ENCODE measurements at regions not wholly inside any gene's neighbourhood (a gene's known extent, or its start where the extent isn't known, plus 50 kb on each side); places are given as distances from the start of the nearest gene placed in this dataset.
A peak's percentile ranks its signal among the peaks of the same experiment; 100 is the strongest.

- DNase-seq, result no peak
Observed at GRCh38 chr2:42947809-42948600, 155.6 kb upstream of the HAAO start.

GRCh38 chr2:42944779-42945415, 152.5 kb upstream of the HAAO start:
- no peak for DNase-seq

- no peak for DNase-seq
Observed at GRCh38 chr2:42942990-42943493, 150.7 kb upstream of the HAAO start.

DNA sequence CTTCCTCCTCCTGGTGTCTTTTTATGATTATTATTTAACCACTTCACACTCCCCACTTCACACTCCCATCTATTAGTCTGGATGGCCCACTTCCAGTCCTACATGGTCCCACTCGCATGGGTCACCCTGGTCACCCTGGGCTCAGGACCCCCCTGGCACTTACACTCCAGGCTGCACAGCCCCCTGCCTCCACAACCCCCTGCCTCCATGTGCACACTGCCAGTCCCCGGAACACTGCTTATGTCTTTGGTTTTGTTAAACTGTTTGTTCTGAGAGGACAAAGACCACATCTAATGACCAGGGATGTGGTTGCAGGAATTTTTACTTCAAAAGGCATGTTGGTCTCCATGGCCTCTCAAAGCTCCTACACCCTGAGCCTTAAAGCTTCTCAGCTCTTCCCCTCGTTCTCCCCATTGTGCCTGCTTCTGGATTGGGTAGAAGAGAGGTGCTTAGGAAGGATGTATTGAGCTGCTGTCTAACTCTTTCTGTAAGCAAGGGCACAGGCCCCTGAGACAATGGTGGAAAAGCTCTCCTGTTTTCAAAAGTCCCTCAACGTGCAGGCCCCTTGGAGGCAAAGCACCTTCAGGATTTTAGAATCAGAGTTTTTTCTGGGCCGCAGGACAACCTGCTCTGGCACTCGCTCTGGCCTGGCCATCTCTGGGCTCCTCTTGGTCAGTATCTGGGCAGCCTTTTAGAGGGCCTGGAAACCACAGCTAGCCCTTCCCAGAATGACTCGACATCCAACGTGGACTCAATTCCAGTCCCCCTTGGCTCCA, 150.0 kb upstream of the HAAO start:
- no peak for DNase-seq

DNA sequence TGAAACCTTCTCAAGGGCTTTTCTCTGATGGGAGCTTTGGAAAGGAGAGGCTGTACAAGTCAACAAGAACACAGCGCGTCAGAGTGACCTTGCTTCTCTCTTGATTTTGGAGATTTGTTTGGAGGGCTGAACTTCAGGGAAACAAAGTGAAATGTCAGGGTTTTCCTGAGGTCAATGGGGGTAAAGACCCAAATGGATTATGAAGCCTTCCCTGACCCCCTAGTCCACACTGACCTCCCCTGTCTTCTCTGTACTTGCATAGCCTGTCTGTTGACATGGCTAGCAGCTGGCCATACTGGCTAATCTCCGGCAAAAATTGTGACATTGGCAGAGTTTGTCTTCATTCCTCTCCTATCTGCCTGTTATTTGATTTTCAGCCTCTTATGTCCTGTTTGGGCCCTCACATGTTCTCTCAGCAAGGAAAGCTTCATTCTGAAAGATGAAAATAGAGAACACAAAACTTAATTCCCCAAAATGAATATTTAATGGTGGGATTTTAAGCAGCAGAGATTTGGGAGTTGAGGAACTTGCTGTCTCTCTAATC, 149.3 kb upstream of the HAAO start:
- DNase-seq, result no peak

DNA sequence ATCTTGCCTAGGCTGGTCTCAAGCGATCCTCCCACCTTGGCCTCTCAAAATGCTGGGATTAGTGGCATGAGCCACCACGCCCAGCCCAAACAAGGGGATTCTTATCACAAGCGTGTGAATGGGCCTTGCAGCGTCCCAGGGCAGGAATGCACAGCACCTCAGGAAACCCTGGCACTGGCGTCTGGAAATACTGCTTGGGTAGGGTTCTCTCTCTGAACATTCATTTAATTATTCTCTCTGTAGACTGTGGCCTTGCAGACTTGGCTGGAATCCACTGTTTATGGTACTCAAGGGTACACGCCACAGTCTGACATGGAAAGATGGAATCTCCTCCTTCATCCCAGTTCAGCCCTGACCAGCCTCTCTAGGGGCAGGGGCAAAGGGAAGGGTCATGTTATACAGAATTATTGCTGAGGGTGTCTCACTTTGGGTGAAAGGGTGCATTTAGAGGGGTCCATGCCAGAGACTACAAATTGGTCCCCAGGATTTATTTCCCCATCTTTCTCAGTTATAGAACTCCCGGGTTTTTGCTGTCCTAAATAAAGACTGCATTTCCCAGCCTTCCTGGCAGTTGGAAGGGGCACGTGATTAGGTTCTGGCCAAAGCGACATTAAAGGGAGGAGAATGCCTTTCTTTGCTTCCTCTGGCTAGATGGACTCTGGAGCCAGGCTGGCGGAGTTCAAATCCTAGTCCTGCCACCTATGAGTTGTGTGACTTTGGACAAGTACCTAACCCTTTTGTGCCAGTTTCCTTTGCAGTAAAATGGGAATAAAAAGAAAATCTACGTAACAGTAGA, 147.2 kb upstream of the HAAO start:
- no peak for DNase-seq

GRCh38 chr2:42938671-42939370, 146.4 kb upstream of the HAAO start:
- no peak for DNase-seq

DNA sequence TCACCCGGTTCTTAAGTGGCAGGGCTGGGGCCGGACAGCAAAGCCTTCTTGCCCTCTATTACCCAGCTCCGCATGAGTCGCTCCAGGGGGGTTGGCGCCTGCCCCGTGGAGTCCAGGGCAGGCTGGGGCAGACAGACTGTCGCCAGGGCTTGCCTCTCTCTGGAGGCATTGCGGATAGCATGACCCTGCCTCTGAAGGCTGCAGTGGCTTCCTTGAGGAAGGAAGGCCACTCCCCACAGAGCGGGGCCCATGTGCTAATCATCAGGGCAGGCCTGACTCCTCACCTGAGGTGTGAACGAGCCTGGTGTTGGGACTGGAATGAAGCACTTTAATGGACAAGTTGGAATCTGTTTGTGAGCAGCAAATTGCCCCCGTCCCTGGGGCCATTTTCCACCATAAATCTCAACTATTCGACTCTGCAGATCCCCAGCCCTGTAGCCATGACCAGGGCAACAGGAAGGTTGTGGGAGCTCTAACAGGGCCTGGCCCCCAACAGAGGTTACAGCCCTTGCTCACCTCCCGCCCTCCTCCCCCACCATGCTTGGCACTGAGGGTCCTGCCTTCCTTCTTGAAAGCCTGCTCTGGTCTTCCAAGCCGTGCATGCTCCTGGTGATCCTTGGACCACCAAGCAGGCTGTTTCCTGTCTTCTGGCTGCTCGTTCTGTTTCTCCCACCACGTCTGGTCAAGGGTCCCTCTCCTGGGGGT, 144.9 kb upstream of the HAAO start:
- DNase-seq, result no peak

DNA sequence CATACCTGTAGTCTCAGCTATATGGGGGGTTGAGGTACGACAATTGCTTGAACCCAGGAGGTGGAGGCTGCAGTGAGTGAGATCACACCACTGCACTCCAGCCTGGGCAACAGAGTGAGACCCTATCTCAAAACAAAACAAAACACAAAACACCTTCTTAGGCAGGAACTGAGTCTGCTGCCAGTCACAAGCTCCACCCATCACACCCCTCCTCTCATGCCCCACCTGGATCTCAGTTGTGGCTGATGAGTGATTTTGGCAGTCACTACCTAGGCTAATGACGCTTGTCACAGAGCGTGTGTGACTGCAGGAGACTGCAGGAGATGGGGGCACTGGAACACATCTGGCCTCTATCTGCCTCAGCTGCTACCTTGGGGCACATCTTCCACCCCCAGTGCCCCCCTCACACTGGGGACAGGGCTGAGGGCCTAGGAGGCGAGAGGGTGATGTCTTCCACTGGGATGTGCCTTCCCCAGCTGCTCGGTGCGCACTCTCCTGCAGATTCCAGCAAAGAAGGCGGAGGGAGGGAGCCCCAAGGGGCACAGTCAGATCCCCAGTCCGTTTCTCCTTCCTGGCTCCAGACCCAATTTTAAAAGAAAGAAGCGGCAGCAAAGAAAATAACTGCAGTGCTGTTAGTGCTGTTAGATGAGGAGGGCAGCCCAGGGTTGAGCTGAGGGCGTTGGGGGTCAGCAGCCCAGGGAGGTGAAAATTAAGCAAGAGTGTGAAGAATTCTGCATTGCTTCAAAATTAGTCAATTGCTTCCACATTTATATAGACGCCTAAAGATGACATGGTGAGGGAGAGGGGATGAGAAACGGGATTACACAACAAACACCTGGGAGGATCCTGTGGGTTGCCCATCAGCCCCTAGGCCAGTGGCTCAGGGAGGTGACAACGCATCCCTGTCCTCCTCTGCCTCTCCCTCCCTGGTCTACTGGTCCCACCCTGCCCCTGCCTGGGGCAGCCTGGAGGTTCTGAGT, 143.6 kb upstream of the HAAO start:
- DNase-seq, result peak; percentile 34

DNA sequence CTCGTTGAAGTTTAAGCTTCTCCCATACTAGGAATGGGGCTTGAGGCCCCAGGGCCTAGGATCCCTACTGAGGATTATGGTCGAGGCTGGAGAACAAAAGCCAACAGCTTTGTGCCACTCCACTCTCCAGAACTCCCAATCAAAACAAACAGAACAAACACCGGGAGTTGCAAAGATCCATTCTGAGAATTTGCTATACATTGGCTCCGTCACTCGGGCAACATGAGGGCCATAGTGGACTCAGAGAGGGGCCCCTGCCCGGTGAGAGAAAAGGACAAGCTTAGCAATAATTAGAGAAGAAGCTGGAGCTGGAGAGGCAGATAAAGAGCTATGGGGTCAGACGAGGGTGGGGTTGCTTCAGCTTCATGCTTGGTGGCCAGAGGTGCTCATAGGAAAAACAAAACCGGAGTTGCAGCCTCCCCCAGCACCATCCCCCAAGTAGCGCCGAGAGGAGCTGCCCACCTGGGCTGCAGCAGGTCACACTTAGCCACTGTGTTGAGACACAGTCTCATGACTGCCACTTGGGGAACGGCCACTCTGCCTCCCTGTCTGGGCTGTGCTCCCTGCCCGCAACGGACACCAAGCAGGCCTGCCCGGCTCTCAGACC, 142.3 kb upstream of the HAAO start:
- DNase-seq, result no peak

- no peak for DNase-seq
Observed at GRCh38 chr2:42933824-42934254, 141.5 kb upstream of the HAAO start.

DNA sequence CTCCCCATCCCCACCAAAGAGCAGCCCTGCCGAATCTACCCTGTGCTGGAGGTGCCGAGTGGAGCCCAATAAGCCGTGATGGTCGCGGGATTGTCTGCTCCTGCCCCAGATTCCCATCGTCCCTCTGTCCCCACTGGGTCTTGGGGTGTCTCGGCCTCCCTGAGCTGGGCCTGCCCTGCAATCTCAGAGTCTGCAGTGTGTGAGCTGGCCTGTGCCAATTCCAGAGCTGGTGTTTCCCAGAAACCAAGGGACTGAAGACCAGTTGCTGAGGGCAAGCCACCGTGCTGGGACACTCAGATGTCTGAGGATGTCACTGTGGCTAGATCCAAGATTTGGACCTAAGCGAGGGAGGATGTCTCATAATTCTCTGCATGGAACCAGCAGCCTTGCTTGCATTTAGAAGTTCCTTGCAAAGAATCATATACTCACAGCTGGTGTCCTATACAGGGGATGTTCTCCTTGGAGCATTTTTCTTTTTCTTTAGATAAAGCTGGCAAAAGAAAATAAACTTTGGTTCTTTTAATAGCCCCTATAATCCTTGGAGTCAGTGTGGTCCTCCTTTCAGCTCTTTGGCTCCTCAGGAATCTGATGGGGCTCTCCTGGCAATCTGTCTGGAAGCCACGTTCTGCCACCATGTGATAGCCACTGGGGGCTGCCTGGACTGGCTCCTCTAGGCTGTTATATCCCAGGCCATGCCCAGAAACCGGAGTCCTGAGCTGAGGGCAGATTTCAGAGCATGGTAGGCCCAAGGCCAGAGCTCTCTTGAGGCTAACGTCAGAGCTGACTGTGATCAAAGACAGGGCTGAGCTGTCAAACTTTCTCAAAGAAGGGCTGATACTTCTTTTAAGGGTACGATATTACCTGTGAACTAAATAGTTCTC, 140.1 kb upstream of the HAAO start:
- DNase-seq, result no peak

DNA sequence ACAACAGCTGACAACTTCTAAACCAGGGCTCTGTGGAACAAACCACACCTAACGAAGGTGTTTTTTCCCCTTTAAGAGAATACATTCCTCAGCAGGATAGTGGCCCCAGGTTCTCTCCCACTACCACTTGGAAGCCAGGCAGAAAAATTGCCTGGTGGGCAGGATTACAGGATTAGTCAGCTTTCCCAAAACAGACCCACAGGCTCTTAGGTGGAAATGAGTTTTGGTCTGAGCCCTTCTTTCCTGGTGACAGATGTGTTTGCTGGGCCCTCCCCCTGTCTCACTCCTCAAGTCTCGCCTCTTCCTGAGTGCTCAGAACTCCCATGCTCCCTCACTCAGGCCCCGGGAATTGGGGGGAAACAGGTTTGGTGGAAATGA, 139.4 kb upstream of the HAAO start:
- no peak for DNase-seq

GRCh38 chr2:42931146-42931817, 138.9 kb upstream of the HAAO start:
- DNase-seq, result no peak

- no peak for DNase-seq
Observed at GRCh38 chr2:42930025-42930581, 137.7 kb upstream of the HAAO start.

GRCh38 chr2:42929546-42930024, 137.2 kb upstream of the HAAO start:
- DNase-seq, result no peak
